Fibroblast of mammary gland (primary cell): ENCODE measurements at regions not wholly inside any gene's neighbourhood (a gene's known extent, or its start where the extent isn't known, plus 50 kb on each side); places are given as distances from the start of the nearest gene placed in this dataset.
A peak's percentile ranks its signal among the peaks of the same experiment; 100 is the strongest.
"Not testable (repeated sequence)": the region's sequence is repeated elsewhere in the genome, so short reads cannot be mapped to it uniquely, and the experiment has no call there.

ENCODE experiments used
- DNase-seq: peaks from one replicate; pipeline ENCODE4 v3.0.0-alpha.2; 2010; ENCODE audit warnings: low read depth
- H3K4me3 ChIP-seq: 2 replicates; pipeline ENCODE4 v1.5.1; 2011; ENCODE audit warnings: low read depth, mild to moderate bottlenecking, low read length, moderate library complexity; ENCODE audit not compliant: control insufficient read depth
- TF ChIP-seq, protein P1 (sequence below): conservative IDR thresholded peaks from 2 replicates; pipeline ENCODE4 v1.5.1; 2011; ENCODE audit warnings: low read depth, low read length, inconsistent platforms; ENCODE audit not compliant: control insufficient read depth, insufficient read depth

DNA sequence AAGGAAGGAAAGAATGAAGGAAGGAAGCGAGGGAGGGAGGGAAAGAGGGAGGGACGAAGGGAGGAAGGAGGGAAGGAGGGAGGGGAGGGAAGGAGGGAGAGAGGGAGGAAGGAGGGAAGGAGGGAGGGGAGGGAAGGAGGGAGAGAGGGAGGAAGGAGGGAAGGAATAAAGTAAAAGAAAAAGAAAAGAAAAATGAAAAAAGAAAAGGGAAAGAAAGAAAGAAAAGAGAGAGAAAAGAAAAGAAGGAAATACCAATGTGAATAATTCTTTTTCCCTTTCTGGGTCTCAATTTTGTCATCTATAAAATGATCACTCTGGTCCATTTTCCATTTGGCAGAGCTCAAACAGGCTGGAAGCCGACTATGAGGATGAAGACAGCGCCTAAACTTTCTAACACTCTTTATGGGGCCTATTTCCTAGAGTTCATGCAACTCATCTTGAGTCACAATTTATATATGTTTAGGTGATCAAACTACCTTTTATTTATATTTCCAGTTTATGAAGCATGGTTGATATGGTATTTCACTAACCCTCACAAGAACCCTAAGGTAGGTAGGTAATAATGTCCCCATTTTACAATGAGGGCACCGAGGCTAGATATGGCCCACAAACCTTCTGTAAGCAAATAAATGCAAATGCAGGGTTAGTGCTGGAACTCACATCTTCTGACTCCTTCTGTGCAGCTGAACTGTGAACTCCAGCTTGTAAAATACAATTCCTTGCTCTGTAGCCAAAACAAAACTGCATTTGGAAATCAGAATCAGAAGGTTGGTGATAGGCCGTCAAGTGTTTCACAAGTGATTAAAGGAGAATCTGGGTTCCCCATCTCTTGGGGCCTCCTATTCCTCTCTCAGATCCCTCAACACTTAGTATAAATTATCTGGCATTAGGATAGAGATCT, 434.3 kb downstream of the ETS1 start:
- TF ChIP-seq, protein P1, sequence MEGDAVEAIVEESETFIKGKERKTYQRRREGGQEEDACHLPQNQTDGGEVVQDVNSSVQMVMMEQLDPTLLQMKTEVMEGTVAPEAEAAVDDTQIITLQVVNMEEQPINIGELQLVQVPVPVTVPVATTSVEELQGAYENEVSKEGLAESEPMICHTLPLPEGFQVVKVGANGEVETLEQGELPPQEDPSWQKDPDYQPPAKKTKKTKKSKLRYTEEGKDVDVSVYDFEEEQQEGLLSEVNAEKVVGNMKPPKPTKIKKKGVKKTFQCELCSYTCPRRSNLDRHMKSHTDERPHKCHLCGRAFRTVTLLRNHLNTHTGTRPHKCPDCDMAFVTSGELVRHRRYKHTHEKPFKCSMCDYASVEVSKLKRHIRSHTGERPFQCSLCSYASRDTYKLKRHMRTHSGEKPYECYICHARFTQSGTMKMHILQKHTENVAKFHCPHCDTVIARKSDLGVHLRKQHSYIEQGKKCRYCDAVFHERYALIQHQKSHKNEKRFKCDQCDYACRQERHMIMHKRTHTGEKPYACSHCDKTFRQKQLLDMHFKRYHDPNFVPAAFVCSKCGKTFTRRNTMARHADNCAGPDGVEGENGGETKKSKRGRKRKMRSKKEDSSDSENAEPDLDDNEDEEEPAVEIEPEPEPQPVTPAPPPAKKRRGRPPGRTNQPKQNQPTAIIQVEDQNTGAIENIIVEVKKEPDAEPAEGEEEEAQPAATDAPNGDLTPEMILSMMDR: no peak
- no peak for DNase-seq
- no peak overlapping the region for H3K4me3 ChIP-seq

DNA sequence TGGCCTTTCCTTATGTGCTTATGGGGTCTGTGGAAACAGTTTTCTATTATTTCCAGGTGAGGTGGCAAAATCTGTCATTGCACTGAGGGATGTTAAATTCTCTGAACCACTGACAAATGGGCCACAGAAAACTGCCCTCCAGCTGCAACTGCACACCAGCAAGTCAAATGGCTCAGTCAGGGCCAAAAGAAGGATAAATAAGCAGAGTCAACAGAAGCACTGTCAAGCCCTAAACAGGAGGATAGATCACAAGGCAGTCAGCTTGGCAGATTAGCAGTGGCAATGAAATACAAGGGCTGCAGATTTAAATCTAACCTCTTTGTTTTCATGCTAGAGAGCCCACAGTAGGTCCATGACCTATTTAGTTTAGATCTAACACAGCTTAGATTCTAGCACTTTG, 435.6 kb downstream of the ETS1 start:
- DNase-seq: no peak
- TF ChIP-seq, protein P1: no peak
- no peak overlapping the region for H3K4me3 ChIP-seq

DNA sequence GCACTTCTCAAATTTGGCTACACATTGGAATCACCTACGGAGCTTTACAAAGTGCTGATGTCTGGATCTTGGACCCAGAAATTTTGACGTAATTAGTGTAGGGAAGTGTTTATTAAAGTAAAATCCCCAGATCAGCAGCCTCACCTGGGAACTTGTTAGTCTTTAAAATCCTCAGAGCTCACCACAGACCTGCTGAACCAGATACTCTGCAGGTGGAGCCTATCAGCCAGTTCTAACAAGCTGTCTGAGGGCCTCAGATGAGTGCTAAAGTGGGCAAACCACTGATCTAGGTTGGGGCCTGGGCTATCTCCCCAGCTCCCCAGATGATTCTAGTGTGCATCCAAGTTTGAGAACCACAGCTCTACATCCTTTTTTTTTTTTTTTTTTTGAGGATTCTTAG, 436.0 kb downstream of the ETS1 start:
- TF ChIP-seq, protein P1: no peak
- no peak for DNase-seq
- H3K4me3 ChIP-seq: no peak overlapping the region

DNA sequence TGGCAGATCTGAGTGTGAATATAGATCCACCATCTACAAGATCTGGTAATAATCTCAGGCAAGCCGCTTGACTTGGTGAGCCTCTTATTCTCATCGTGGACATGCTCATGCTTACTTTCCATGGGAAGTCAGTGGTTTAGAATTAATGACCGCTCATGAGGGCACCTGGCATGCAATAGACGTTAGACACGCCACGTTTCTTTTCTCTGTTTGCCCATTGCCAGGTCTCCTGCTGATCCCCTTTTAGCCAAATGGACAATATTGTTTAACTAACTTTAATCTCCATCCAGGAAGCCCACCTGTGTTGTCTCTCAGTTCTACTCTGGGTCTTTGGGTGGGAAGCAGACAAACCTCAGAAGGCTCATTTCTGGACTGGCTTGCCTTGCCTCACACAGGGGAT, 439.1 kb downstream of the ETS1 start:
- no peak overlapping the region for H3K4me3 ChIP-seq
- TF ChIP-seq, protein P1: no peak
- no peak for DNase-seq

DNA sequence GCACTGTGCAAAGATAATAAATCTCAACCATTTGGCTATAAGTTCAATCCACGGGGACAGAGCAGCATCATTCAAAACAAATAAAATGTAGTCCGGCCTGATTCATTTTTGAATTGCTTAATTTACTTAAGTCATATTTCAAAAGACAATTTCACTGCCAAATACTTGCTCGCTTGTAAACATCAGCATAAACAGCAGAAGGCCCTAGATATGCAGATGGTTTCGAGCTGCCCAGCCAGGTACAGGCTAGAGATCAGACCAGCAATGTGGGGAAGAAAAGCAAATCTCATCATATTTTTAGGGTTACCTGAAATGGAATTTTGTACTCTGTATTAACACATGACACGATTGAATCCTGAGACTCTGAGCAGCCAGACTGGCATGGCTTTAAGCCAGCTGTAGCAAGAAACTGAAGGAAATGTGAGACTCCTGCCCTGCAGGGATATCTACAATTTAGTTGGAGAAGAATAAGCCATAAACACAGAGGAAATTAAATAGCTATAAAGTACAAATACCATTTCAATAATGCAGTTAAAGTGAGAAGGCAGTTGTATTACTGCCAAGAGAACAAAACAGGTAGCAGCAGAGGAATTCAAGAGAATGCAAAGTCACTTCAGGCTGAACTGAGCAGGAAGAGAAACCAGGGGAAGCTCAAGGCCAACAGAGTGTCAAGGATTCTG, 440.3 kb downstream of the ETS1 start:
- peak; percentile 11 for DNase-seq
- TF ChIP-seq, protein P1: no peak

DNA sequence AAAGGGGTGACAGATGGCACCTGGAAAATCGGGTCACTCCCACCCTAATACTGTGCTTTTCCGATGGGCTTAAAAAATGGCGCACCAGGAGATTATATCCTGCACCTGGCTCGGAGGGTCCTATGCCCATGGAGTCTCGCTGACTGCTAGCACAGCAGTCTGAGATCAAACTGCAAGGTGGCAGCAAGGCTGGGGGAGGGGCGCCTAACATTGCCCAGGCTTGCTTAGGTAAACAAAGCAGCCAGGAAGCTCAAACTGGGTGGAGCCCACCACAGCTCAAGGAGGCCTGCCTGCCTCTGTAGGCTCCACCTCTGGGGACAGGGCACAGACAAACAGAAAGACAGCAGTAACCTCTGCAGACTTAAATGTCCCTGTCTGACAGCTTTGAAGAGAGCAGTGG, 447.1 kb downstream of the ETS1 start:
- not testable (repeated sequence) for H3K4me3 ChIP-seq, DNase-seq

More for the DNA sequence above, 440.3 kb downstream of the ETS1 start:
- H3K4me3 ChIP-seq: no peak overlapping the region

DNA sequence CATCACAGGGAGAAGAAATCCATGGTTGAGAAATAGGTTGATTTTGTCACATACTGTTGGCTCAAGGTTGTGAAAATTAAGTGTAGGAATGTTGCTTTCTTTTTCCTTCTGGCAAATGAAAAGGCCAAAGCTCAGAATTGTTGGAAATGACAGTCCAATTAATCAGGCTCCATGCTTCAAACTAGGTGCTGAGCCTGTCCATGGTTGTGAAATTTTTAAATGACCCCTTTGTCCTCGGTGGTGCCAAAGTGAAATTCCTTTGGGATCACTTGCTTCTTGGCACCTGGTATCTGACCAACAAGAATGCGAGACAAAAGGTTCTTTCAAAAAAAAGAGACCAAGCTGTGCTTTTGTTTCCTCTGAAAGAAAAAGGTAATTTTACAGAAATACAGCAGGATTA, 451.9 kb downstream of the ETS1 start:
- no peak overlapping the region for H3K4me3 ChIP-seq
- no peak for DNase-seq
- TF ChIP-seq, protein P1: no peak
